ENCODE measurements at regions not wholly inside any gene's neighbourhood (a gene's known extent, or its start where the extent isn't known, plus 50 kb on each side); places are given as distances from the start of the nearest gene placed in this dataset.

DNA sequence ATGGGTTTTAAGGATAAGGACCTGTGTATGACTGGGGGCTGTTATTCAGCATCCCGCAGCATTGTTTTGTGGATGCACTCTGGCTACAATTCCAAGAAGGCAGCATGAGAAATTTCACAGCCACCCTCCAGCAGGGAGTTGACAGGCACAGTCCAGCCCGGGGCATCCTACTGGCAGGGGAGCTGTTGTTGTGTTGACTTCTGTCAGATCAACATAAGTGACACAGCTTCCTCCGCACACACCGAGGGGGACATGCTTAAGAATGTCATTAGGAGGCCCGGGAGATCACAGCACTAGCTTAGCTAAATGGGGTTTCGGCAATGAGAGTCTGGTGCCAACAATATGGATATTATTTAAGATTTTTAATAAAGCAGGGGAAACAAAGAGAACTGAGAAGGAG, 326.5 kb downstream of the ASMT start:
- H3K9me3 Mint-ChIP-seq (ENCODE audit: insufficient read depth): no peaks in the 10 kb centered on the region
- CTCF ChIA-PET: no interaction called here
- 91% methylated on average over 6 of the region's 6 CpGs for WGBS (ENCODE audit: insufficient coverage)

DNA sequence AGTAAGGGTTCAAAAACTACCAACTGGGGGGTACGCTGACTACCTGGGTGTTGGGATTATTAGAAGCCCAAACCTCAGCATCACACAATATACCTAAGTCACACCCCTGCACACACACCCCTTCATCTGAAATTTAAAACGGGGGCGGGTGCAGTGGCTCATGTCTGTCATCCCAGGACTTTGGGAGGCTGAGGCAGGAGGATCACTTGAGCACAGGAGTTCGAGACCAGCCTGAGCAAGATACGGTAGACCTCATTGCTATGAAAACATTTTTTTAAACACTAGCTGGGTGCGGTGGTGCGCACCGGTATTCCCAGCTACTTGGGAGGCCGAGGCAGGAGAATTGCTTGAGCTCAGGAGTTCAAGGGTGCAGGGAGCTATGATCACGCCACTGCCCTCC, 331.0 kb downstream of the ASMT start:
- Histone ChIP-seq H3K9me3 (ENCODE audit: control extremely low read depth in 1 of 3, control insufficient read depth in 2 of 3, insufficient read depth in 1 of 3, low read length in 2 of 3) (peaks cover 0 to 3% (median 0%) of the 10 kb centered on the region in 3 donors), H2AFZ (ENCODE audit: insufficient read depth, low read depth, low read length, poor library complexity, severe bottlenecking) (no peak overlapping the region), H3K9ac (ENCODE audit: low read length) (no peak overlapping the region), H3K36me3 (replicated peaks in 1 of 2; ENCODE audit: control extremely low read depth in 1 of 2, control insufficient read depth in 1 of 2, extremely low read depth in 1 of 2, insufficient read depth in 2 of 2, low read length in 1 of 2) (no peaks in the 10 kb centered on the region), H3K27me3 (replicated peaks in 1 of 4; ENCODE audit: control extremely low read depth in 1 of 4, control insufficient read depth in 3 of 4, insufficient read depth in 4 of 4, low read length in 3 of 4) (no peaks in the 10 kb centered on the region), H3K4me1 (ENCODE audit: control insufficient read depth in 2 of 2, insufficient read depth in 2 of 2, low read length in 2 of 2) (no peaks in the 10 kb centered on the region), H3K79me2 (ENCODE audit: control insufficient read depth, insufficient read depth, low read length) (no peaks in the 10 kb centered on the region), H3K4me3 (ENCODE audit: control extremely low read depth in 1 of 5, extremely low read depth in 1 of 5, insufficient read depth in 1 of 5, low read depth in 2 of 5, low read length in 4 of 5) (no peak overlapping the region), H3K4me2 (replicated peaks; ENCODE audit: low read depth, low read length, poor library complexity, severe bottlenecking) (no peak overlapping the region), H4K20me1 (ENCODE audit: control insufficient read depth, insufficient read depth, low read length, poor library complexity, severe bottlenecking) (no peaks in the 10 kb centered on the region), H3K27ac (ENCODE audit: low read length in 2 of 2) (no peak overlapping the region)
- Mint-ChIP-seq H3K4me3 (no peak overlapping the region), H3K27ac (no peak overlapping the region), H3K4me1 (no peaks in the 10 kb centered on the region), H3K9me3 (ENCODE audit: insufficient read depth) (no peaks in the 10 kb centered on the region), H3K27me3 (no peaks in the 10 kb centered on the region)
- intact Hi-C loops (cut with micrococcal nuclease): no loop called here
- TF ChIP-seq CTCF (IDR thresholded peaks at IDR 0.05) (no peak), EZH2 (IDR thresholded peaks at IDR 0.05; ENCODE audit: borderline replicate concordance, insufficient read depth, low read depth, low read length, poor library complexity, severe bottlenecking) (no peak)
- no peak for ATAC-seq (ENCODE audit: low read depth)
- ChIA-PET POLR2A (no interaction called here), CTCF (no interaction called here)
- 94% methylated on average over 8 of the region's 10 CpGs for WGBS (ENCODE audit: insufficient coverage)
- no peak for DNase-seq

More for the DNA sequence above, 326.5 kb downstream of the ASMT start:
- no peaks in the 10 kb centered on the region for H3K27me3 ChIP-seq (replicated peaks in 1 of 4; ENCODE audit: control extremely low read depth in 1 of 4, control insufficient read depth in 3 of 4, insufficient read depth in 4 of 4, low read length in 3 of 4)
- no peak overlapping the region for H3K4me3 ChIP-seq (ENCODE audit: control extremely low read depth in 1 of 5, extremely low read depth in 1 of 5, insufficient read depth in 1 of 5, low read depth in 2 of 5, low read length in 4 of 5)
- intact Hi-C loops (cut with micrococcal nuclease): no loop called here
- no peaks in the 10 kb centered on the region for H3K4me1 ChIP-seq (ENCODE audit: control insufficient read depth in 2 of 2, insufficient read depth in 2 of 2, low read length in 2 of 2)
- H4K20me1 ChIP-seq (ENCODE audit: control insufficient read depth, insufficient read depth, low read length, poor library complexity, severe bottlenecking): no peaks in the 10 kb centered on the region
- H3K4me3 Mint-ChIP-seq: no peak overlapping the region
- H3K36me3 ChIP-seq (replicated peaks in 1 of 2; ENCODE audit: control extremely low read depth in 1 of 2, control insufficient read depth in 1 of 2, extremely low read depth in 1 of 2, insufficient read depth in 2 of 2, low read length in 1 of 2): no peaks in the 10 kb centered on the region
- no peak overlapping the region for H3K9ac ChIP-seq (ENCODE audit: low read length)
- no peak overlapping the region for H3K27ac Mint-ChIP-seq
- no peaks in the 10 kb centered on the region for H3K27me3 Mint-ChIP-seq
- no peaks in the 10 kb centered on the region for H3K79me2 ChIP-seq (ENCODE audit: control insufficient read depth, insufficient read depth, low read length)
- H3K27ac ChIP-seq (ENCODE audit: low read length in 2 of 2): no peak overlapping the region
- no peak overlapping the region for H3K4me2 ChIP-seq (replicated peaks; ENCODE audit: low read depth, low read length, poor library complexity, severe bottlenecking)
- ATAC-seq (ENCODE audit: low read depth) (no peak), DNase-seq (no peak)
- no peak overlapping the region for H2AFZ ChIP-seq (ENCODE audit: insufficient read depth, low read depth, low read length, poor library complexity, severe bottlenecking)
- POLR2A ChIA-PET: no interaction called here
- H3K9me3 ChIP-seq (ENCODE audit: control extremely low read depth in 1 of 3, control insufficient read depth in 2 of 3, insufficient read depth in 1 of 3, low read length in 2 of 3): peaks cover 0 to 5% (median 0%) of the 10 kb centered on the region in 3 donors
- TF ChIP-seq EZH2 (IDR thresholded peaks at IDR 0.05; ENCODE audit: borderline replicate concordance, insufficient read depth, low read depth, low read length, poor library complexity, severe bottlenecking): no peak
- TF ChIP-seq CTCF (IDR thresholded peaks at IDR 0.05): no peak
- no peaks in the 10 kb centered on the region for H3K4me1 Mint-ChIP-seq
